Panc1 (cell line): ENCODE measurements at regions not wholly inside any gene's neighbourhood (a gene's known extent, or its start where the extent isn't known, plus 50 kb on each side); places are given as distances from the start of the nearest gene placed in this dataset.

Source experiments
- TF ChIP-seq, protein P1 (sequence below), 2 experiments: IDR thresholded peaks; 2 replicates each; pipeline ENCODE4 v1.6.1; 2011 to 2012; ENCODE audit warnings: low read depth in 2 of 2, control low read depth in 1 of 2, low read length in 1 of 2, mild to moderate bottlenecking in 1 of 2, moderate library complexity in 1 of 2; ENCODE audit not compliant: insufficient read depth in 1 of 2
- TF ChIP-seq, protein P2 (sequence below): fragments of 450-650 bp; IDR thresholded peaks from 2 replicates; pipeline ENCODE4 v1.5.1; 2017; ENCODE audit warnings: mild to moderate bottlenecking

DNA sequence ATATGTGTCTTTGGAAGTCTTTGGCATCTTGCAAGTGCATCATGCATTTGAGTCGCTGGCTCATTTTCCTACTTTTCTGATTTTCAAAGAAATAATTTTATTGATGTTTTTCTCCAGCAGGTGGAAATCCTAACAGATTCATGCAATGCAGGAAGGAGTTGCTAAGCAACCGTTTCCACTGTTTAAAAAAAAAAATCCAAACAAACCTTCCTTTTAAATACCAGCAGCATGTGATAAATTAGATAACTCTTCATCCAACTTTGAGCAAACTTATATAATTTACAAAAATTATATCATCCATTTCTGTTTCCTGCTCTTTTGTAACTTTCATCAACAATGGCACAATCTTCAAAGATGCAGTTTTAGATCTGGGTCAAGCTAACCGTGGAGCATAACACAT, 364.1 kb downstream of the MFSD1 start:
- TF ChIP-seq, protein P1, sequence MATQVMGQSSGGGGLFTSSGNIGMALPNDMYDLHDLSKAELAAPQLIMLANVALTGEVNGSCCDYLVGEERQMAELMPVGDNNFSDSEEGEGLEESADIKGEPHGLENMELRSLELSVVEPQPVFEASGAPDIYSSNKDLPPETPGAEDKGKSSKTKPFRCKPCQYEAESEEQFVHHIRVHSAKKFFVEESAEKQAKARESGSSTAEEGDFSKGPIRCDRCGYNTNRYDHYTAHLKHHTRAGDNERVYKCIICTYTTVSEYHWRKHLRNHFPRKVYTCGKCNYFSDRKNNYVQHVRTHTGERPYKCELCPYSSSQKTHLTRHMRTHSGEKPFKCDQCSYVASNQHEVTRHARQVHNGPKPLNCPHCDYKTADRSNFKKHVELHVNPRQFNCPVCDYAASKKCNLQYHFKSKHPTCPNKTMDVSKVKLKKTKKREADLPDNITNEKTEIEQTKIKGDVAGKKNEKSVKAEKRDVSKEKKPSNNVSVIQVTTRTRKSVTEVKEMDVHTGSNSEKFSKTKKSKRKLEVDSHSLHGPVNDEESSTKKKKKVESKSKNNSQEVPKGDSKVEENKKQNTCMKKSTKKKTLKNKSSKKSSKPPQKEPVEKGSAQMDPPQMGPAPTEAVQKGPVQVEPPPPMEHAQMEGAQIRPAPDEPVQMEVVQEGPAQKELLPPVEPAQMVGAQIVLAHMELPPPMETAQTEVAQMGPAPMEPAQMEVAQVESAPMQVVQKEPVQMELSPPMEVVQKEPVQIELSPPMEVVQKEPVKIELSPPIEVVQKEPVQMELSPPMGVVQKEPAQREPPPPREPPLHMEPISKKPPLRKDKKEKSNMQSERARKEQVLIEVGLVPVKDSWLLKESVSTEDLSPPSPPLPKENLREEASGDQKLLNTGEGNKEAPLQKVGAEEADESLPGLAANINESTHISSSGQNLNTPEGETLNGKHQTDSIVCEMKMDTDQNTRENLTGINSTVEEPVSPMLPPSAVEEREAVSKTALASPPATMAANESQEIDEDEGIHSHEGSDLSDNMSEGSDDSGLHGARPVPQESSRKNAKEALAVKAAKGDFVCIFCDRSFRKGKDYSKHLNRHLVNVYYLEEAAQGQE (IDR thresholded peaks at IDR 0.05; ENCODE audit: insufficient read depth in 1 of 2, low read depth in 2 of 2, low read length in 1 of 2) = no peak
- TF ChIP-seq, protein P2, sequence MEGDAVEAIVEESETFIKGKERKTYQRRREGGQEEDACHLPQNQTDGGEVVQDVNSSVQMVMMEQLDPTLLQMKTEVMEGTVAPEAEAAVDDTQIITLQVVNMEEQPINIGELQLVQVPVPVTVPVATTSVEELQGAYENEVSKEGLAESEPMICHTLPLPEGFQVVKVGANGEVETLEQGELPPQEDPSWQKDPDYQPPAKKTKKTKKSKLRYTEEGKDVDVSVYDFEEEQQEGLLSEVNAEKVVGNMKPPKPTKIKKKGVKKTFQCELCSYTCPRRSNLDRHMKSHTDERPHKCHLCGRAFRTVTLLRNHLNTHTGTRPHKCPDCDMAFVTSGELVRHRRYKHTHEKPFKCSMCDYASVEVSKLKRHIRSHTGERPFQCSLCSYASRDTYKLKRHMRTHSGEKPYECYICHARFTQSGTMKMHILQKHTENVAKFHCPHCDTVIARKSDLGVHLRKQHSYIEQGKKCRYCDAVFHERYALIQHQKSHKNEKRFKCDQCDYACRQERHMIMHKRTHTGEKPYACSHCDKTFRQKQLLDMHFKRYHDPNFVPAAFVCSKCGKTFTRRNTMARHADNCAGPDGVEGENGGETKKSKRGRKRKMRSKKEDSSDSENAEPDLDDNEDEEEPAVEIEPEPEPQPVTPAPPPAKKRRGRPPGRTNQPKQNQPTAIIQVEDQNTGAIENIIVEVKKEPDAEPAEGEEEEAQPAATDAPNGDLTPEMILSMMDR = no peak
